GM18499 (cell line): ENCODE measurements at regions not wholly inside any gene's neighbourhood (a gene's known extent, or its start where the extent isn't known, plus 50 kb on each side); places are given as distances from the start of the nearest gene placed in this dataset.
"Not testable (repeated sequence)": the region's sequence is repeated elsewhere in the genome, so short reads cannot be mapped to it uniquely, and the experiment has no call there.

Experiments
- ATAC-seq: cut with Tn5 transposase; IDR thresholded peaks from one replicate; pipeline ENCODE4 v1.9.1; 2021; ENCODE audit warnings: moderate number of reproducible peaks; ENCODE audit not compliant: insufficient read depth, unreplicated experiment

DNA sequence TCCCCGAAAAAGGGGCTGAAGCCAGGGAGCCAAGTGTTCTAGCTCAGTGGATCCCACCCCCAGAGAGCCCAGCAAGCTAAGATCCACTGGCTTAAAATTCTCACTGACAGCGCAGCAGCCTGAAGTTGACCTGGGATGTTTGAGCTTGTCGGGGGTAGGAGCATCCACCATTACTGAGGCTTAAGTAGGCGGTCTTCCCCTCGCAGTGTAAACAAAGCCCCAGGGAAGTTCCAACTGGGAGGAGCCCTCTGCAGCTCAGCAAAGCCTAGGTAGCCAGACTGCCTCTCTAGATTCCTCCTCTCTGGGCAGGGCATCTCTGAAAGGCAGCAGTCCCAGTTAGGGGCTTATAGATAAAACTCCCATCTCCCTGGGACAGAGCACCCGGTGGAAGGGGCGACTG lies 56.8 kb upstream of the FGF16 start:
- ATAC-seq = not testable (repeated sequence)

DNA sequence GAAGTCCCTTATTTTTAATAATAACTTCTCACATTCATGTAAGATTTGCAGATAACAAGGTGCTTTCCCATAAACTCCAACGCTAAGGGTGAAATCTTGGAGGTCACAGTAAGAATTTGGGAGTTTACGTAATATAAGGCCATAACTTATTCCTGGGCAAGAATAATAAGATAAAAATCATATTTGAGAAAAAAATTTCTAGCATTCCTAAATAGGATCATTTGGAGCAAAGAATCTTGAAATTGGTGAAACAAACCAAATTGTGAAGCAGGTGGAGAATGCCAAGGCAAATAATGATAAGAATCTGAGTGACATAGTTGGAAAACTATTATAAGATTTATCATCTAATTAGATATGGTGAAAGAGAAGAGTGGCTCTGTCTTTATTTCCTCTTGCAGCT lies 50.4 kb upstream of the FGF16 start:
- ATAC-seq = no peak
